Activated CD4-positive, CD25-positive, alpha-beta regulatory T cell treated with anti-CD3 and anti-CD28 coated beads, Interleukin-2, amount 50 U/mL, for 72 hours (primary cell): ENCODE measurements at regions not wholly inside any gene's neighbourhood (a gene's known extent, or its start where the extent isn't known, plus 50 kb on each side); places are given as distances from the start of the nearest gene placed in this dataset.
"Not testable (repeated sequence)": the region's sequence is repeated elsewhere in the genome, so short reads cannot be mapped to it uniquely, and the experiment has no call there.

Source experiments
- DNase-seq: peaks from one replicate; pipeline ENCODE4 v3.0.0; 2021

DNA sequence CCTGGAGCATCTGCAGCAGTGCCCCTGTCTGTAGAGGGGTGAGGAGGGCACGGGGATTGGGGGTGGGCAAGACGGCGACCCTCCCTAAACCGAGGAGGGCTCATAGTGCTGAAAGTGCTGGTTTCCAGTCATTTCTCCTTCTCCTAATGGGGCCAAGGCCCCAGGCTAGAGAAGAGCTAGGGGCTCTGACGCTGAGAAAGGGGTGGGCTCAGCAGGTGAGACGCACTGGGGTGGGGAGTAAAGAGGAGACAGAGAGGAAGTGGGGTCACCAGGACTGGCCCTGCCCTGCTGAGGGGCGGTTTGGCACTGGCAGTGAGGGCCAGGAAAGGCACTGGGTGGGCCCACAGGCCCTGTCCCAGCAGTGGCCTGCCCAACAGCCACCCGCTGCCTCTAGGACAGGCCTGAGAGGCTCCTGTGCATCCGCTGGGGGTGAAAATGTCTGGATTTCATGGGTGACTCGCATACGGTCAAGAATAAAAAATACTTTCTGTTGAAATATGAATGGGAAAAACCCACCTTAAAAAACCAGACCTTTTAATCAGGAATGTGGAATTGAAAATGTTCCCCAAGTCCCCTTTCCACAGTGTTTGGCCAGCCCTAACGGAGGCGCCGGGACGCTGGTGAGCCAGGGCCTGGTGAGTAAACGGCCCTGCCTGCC lies 122.4 kb upstream of the SMURF2 start:
- no peak for DNase-seq

DNA sequence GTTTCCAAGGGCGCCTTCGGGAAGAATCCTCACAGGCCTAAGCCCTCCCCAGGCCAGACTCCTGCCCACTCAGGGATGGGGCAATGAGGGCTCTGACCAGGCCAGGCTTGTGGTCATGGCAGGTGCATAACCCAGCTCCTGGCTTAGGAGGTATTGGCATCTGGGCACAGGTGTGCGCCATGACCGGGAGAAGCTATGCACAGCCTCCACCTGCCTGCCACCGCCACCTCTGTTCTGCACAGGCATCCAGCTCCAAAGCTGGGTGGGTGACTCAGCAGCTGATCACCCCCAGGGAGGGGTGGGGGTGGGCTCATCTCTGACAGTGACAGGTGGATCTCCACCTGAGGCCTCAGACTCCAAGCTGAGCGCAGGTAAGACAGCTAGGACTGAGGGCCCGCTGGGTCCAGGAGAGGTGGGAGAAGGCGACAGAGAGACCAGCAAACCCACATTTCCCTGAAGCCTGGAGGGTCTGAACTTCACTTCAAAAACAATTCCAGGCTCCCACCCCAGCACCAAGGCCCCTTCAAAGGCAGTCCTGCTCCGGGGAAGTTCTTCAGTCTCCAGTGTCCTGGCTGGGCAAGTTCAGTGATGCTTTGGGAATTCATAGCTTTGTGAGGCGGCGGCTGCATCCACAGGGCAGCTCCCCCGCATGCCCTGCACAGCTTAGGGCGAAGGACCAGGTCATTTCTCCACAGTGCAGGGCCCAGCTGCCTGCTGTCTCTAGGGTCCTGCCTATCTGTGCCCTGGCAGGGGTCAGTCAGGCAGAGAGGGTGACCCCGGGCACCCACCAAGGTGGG lies 121.6 kb upstream of the SMURF2 start:
- DNase-seq, result no peak

DNA sequence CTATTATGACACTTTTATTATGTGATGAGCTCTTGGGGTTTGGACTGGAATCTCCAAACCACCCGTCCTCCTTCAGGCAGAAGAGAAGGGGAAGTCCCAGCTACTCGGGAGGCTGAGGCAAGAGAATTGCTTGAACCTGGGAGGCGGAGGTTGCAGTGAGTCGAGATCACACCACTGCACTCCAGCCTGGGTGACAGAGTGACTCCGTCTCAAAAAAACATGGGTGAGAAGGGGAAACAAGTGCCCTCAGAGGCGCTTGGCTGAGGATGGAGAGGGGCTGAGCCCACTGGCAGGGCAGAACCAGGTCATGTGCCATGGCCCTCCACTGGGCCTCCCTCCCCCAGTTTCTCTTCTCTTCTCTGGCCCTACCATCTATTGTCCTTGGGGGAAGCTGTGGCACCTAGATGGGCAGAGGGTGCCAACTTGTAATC lies 120.9 kb upstream of the SMURF2 start:
- no peak for DNase-seq

DNA sequence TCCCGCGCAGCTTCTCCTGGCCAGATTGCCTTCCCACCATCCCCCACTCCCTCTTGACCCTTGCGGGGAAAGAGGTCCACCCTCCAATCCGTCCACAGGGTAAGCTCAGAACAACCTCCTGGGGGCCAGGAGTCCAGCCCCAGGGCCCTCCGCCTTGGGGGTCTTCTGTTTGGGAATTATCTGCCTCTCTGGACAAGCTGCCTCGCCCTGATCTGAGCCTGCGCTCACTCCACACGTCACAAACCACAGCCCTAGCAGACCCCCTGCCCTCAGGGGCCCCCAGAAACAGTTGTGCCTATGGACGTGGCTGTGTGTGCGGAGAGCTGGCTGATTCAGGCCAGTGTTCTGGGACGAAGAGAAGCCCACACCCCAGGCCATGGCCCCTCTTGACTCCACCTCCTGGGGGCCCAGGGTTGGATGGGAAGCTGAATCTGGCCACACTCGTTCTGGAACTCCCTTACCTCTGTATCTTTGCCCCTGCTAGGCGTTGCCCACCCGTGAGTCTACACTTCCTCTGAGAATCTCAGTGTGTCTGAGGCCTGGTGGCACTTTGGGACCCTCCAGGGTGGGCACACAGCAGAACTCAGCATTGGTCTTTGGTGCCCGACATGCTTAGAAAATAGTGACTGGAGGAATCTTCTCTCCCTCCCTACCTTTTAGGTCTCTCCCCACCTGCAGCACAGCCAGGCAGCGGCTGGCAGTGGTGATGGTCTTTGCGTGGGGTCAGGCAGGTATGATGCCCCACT lies 119.9 kb upstream of the SMURF2 start:
- no peak for DNase-seq

DNA sequence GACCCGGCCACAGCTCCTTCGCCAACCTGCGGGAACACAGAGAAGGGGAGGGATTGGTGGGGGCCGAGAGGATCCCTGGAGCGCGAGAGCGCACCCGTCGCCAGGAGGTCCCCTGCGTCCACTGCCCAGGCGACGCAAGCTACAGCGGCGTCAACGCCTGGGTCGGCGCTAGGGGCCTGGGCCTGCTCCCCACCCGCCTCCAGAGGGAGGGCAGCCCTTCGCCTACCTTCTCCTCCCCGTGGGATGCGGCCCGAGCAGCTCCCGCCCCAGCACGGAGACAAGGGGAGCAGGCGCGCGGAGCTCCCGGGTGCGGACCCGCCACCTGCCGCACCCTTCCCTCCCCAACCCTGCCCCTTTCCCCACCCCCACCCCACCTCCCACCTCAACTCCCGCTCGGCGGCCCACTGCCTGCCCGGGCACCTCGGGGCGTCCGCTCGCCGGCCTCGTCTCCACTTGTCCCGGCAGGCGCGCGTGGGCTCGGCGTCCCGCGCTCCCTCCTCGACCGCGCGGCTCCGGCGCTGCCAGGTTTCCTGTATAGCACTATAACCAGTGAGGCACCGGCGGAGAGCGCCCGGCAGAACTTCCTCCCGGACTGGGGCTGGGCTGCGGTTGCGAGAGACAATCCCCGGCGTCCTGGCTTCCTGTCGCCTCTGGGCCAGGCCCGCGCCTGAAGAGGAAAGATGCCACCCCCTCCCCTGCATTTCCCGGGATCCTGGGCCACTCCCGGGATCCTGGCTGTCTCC lies 119.1 kb upstream of the SMURF2 start:
- no peak for DNase-seq

DNA sequence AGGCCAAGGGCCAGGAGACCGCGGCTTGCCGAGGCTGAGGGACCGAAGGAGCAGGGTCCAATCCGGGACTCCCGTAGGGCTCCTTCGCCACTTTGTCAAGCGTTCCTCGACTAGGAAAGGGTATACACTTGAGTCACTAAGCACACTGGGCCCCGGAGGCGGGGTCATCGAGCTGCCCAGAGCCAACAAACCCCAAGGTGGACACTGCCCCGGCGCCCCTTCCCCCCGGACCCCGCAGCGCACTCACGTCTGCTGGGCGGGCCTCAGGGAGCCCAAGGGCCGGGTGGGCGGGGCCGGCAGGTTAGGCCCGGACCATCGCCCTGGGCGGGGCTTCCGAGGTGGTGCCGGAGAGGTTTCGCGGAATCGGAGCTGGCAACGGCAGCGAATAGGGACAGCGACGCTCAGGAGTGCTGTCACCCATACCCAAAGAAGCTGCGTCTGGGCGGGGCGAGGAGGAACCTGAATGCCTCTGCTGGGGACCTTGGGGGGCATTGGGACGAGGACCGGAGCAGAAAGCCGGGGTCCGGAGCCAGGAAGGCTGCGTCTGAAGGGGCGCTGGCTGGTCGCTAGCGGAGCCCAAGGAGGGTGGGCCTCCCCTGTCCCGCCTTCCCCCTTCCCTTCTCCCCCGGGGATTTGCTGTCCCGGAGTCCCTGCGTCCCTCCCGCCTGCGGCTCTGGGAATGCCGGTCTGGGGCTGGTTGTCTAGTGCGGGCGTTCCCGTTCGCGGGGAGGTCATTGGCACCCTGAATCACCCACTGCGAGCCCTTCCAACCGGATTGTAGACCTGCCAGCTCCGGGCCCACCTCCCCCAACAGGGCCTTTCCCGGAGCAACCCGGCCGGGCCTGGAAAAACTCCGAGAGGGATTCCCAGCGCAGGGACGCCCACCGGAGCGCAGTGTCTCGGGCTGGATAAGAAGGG lies 118.2 kb upstream of the SMURF2 start:
- peak; percentile 67 for DNase-seq

DNA sequence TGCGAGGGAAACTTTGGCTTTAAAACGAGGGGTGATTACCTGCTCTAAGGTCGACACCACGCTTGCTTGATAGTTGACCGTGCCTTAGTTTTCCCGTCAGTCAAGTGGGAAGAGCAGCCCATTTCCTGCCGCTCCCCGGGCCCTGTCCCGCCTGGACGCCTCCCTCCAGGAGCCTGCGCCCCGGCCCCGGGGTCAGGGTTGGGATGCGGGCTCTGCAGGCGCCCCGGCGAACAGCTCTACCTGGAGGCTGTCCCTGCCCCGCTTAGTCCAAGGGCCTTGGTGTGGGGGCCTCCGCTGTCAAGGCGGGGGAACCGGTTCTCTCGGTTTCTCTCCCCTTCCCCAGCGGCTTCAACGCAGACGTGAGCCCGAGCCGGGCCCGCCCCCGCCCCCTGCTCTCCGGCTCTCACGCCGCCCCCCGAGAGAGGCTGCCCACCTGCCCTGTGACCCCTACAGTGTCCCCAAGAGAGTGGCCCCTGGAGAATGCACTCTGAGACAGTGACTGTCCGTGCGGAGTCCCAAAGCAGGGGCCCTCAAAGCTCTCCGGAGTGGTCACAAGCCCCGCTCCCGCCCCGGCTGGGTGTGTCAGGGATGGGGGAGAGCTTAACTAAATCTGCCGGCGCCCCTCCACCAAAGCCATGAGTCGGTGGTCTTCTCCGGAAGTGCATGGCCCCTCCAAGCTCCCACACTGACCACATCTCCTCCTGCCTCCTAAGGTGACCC lies 117.4 kb upstream of the SMURF2 start:
- no peak for DNase-seq

DNA sequence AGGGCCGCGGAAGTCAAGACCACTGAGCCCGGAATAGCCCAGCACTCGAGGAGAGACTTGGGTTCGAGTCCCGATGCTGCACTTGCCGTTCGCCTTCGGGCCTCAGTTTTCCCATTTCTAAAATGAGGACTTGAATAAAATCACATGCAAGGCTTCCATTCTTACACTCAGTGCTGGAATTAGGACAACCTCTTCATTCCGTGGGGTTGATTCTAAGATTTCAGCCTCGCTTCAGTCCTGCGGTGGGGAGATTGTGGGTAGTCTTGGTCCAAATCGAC lies 116.9 kb upstream of the SMURF2 start:
- not testable (repeated sequence) for DNase-seq

DNA sequence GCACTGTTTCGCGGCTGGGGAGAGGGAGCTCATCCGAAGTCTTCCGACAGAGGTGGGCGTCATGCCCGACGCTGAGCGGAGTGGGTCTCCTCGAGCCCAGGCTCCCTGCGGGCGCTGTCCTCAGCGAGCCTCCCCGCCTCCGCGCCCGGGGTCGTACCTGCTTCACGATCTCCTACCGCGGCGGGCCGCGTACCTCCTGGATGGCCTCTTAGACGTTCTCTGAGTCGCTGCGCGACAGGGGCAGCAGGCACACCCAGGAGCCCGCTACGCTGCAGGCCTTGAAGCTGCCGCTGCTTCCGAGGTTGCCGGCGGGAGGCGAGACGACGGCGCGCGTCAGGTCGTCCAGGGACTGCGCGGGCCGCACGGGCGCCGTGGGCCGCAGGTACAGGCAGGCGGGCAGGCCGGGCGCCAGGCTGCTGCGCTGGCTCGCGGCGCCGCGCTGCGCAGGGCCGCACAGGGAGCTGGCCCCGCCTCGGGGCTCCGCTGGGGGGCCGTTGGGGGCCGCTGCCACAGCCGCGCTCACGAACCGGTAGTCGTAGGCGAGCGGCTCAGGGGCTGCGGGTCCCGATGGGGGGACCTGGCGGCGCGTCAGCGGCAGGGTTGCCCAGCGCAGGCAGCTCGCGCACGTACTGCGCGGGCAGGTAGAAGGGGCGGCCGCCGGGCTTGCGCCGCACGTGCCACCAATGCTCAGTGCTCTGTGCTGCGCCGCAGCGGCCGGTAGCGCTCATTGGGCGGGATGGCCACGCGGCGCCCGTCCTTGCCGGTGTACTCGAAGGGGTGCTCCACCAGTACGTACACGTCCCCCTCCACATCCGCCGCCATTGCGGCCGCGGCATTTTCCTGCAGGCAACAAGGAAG lies 116.4 kb upstream of the SMURF2 start:
- DNase-seq, result no peak

DNA sequence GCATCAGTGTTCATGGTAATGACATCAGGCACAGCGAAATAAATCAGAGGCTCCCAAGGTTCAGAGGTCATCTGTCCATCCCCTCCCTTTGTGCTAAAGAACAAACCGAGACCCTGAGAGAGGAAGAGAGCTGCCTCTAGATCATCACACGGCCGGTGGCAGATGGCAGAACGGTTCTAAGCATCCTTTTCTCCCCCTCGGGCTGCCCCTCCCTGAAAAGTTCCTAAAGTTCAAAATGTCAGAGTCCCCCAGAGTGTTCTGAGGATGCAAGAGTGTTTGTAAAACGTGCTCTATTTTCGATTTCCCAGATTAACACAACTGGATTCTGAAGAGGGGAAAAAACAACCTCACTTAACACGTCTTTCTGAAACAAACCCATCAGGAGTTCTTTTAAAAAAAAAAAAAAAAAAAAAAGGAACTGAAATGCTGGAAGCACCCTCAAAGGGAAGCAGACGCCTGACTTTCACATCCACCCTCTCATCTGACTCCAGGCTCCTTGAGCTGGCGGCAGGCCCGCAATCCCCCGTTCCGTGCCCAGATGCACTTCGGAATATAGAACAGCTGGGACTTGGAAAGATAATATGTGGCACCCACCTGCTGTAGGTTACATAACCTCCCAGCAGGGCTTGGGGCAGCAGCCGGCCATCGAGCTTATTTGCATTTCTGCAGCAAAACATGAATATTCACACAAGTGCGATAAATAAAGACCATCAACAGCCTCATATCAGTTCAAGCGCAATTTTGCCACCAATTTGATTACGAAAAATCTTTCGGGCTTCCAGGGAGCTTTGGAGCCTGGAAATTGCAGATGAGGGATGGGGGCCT lies 115.5 kb upstream of the SMURF2 start:
- DNase-seq, result no peak

DNA sequence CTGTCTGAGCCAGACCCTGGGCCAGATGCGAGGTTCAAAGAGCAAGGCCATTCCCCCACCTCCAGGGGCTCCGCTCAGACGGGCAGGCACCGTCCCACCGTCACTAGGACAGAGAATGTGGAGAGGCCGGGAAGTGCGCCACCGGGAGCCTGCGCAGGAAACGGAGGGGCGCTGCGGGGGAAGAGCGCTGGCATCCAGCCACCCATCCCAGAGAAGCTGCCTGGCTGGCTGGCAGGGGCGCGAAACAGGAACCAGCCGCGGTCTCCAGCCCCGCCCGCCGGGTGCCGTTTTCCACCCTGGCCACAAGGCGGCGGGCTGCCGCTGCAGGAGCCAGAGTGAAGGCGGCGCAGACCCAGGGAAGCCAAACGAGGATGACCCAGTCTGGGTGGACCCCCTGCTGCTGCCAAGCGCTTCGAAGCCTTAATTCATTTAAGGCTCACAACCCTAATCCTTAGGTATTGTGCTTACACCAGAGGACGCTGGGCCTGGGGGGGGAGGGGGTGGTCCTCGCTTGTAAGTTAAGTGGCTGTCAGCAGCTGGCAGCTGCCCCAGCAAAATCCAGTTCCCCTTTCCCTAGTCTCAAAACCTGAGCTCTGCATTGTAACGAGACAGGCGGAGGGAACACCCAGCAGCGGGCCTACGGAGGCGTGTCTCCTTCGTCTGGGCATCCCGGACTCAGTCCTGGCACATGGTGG lies 114.8 kb upstream of the SMURF2 start:
- peak; percentile 79 for DNase-seq

DNA sequence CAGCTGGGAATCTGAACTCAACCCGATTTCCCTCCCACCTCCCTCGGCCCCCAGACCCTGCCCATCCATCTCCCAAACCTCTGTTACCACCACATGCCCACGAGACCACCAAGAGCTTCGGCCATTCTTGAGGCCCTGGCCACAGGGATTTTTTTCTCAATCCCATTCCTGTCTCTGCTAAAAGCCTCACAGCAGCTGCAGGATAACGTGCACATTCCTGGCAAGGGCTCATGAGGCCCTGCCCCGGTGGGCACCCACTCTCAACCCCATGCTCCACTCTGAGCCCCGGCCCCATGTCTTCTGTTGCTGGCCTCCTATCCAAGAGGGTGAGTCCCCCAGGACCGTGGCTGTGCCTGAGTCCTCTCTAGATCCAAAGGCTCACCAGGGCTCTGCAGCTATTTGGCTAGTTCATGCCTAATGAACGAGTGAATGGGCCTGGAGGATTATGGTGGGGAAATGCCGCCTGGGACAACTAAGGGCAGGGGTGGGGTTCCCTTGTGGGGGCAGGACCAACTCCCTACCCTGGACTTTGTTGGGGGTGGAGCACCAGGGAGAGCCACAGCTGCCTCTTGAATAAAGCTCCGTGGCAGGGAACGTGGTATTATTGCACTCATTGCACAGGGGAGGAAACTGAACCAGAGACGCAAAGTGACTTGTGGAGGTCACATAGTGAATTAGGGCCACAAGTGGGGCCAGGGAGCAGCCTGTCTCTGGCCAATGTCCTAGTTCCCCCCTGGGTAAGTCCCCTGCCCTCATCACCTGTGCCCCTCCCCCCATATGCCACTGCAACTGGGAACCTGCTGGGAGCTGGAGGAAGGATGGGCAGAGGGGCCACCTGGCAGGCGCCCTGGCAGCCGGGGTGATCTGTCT lies 113.8 kb upstream of the SMURF2 start:
- DNase-seq, result no peak

DNA sequence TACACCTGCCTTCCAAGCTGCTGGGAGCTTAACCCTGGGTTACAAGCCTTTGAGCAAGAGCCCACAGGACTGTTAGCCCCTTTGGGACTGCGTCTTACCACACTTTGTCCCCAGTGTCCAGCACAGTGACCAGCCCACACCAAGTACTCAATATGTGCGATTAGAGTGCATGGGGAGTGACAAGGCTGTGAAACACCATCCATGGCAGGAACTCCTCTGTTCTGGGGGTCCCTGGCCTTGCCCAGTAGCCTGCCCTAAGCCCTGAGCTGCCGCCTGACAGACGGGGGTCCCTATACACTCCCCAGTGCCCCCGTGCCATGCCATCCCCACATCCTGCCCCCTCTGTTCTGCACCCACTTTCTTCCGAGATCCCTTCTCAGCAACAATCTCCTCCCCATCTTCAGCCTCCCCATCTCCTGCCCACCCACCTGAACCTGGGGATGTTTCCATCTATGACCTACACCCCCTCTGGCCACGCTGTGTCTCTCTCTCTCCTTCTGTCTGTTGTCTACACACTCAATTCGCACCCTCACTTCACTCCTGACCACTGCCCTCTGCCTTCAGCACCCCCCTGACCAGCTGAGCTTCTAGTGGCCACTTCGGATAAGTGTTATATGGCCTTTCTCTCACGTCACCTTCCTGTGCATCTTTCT lies 112.9 kb upstream of the SMURF2 start:
- DNase-seq, result no peak

DNA sequence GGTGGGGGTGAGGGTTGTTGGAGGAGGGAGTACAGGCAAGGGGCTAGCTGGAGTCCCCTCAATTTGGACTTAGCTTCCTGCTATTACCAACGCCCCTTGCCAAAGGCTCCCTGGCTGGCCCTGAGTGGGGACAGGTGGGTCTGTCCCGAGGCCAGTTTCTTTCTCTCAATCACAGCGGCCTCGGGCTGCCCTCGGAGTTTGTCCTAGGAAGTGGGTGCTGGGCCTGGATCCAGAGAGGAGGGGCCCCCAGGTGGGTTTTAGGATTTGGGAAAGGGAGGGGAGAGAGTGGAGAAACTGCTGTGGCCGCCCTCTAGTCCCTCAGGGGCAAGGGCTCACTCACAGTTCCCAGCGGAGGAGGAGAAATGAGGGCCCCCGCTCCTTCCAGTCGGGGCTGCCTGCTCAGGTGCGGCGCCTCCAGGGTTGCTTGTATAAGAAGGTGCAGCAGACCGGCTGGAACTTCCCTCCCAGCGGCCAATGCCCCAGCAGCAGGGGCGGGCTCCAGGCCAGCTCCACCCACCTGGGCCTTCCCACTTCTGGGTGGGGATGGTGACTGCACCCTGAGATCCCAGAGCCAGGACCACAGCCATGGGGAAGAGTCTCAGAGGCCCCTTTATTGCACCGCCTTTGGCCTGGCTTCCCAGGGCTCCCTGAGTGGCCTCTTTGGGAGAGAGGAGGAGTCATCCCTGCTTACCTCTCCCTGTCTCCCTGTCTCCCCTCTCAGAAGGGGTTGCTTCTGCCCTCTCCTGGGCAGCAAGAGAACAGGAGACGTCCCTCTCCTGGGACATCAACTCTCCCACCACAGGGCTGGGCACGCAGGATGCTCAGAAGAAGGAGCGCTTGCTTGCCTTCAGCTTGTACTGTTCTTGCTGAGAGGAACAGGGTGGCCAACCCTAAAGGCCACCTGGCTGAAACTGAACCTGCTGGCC lies 112.0 kb upstream of the SMURF2 start:
- DNase-seq, result no peak

DNA sequence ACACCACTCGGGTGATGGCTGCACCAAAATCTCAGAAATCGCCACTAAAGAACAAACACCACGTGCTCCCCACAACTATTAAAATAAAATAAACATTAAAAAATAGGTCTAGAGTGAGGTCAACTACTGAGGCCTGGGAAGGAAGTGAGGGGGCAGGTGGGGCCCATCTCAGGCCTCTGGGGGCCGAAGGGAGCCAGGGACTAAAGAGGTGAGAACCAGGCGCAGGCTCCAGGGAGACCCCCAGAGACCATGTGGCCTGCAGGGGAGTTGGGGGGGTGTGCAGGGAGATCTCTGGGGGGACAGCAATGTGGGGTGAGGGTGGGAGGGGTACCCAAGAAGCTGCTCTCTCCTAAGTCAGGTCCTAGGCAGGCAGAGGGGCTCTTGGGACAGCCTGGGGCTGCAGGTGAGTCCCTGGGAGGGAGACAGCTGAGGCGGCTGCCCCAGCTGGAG lies 111.3 kb upstream of the SMURF2 start:
- no peak for DNase-seq

DNA sequence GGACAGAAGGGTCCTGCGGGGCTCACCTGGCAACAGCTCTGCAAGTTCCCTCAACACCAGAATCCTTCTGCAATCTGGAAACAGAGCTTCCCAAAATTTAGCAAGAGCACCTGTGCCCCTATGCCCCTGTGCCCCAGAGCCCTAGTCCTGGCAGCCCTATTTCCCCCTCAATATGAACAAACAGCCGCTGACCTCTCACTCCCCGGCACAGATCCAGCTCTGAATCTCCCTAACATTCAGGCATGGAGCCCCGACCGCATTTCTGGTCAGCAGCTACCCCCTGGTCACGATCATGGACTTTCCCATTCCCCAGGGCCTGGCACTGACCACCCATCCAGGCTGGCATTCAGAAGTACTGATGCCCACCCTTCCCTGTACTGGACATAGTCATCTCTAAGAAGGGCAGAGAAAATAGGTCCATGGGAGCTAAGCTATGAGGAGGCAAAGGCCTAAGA lies 110.8 kb upstream of the SMURF2 start:
- DNase-seq, result no peak
